ENCODE measurements at regions not wholly inside any gene's neighbourhood (a gene's known extent, or its start where the extent isn't known, plus 50 kb on each side); places are given as distances from the start of the nearest gene placed in this dataset.

GRCh38 chr15:87610366-87610765, 646.2 kb downstream of the NTRK3 start:
- Histone ChIP-seq H4K20me1 (ENCODE audit: insufficient read depth, low read length) (no peaks in the 10 kb centered on the region), H3K9me3 (ENCODE audit: insufficient read depth, low read length, severe bottlenecking) (no peaks in the 10 kb centered on the region), H3K27ac (ENCODE audit: low read length) (no peak overlapping the region), H3K27me3 (ENCODE audit: insufficient read depth, low read length, poor library complexity) (no peaks in the 10 kb centered on the region), H2AFZ (ENCODE audit: low read depth, low read length) (no peak overlapping the region), H3K9ac (ENCODE audit: low read depth, low read length) (no peak overlapping the region), H3K4me3 (ENCODE audit: low read depth in 1 of 2, low read length in 2 of 2) (no peak overlapping the region), H3K79me2 (ENCODE audit: insufficient read depth, low read length) (no peaks in the 10 kb centered on the region), H3K36me3 (ENCODE audit: insufficient read depth, low read length) (no peaks in the 10 kb centered on the region), H3K4me1 (ENCODE audit: insufficient read depth, low read length) (no peaks in the 10 kb centered on the region), H3K4me2 (ENCODE audit: insufficient read depth, low read length) (no peak overlapping the region)
- TF ChIP-seq EZH2 (IDR thresholded peaks at IDR 0.05; ENCODE audit: borderline replicate concordance, low read depth, low read length, severe bottlenecking) = no peak
- TF ChIP-seq CTCF (IDR thresholded peaks at IDR 0.05; ENCODE audit: borderline replicate concordance, extremely low read depth, low read length, poor library complexity, severe bottlenecking) = no peak
- DNase-seq (no peak), ATAC-seq (ENCODE audit: insufficient read depth, low read depth) (no peak)

DNA sequence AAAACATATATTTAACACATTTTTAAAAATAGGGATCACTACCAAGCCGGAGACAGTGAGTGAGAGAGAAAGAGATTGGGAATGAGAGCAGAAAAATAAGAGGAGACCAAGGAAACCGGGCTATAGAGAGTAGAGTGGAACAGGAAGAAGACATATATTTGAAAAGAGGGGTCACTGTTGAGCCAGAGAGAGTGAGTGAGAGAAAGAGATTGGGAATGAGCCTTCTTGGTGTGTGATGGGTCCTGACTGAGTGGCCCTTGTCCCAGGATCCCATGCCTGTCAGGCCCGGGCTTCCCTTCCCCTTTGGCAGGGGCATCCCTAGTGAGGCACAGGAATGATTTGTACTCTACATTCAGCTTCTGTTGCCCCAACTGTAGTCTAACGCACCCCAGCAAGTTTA, 646.6 kb downstream of the NTRK3 start:
- Histone ChIP-seq H3K36me3 (ENCODE audit: insufficient read depth, low read length) (no peaks in the 10 kb centered on the region), H3K9me3 (ENCODE audit: insufficient read depth, low read length, severe bottlenecking) (no peaks in the 10 kb centered on the region), H3K9ac (ENCODE audit: low read depth, low read length) (no peak overlapping the region), H4K20me1 (ENCODE audit: insufficient read depth, low read length) (no peaks in the 10 kb centered on the region), H3K27me3 (ENCODE audit: insufficient read depth, low read length, poor library complexity) (no peaks in the 10 kb centered on the region), H3K4me3 (ENCODE audit: low read depth in 1 of 2, low read length in 2 of 2) (no peak overlapping the region), H3K27ac (ENCODE audit: low read length) (no peak overlapping the region), H3K4me2 (ENCODE audit: insufficient read depth, low read length) (no peak overlapping the region), H2AFZ (ENCODE audit: low read depth, low read length) (no peak overlapping the region), H3K4me1 (ENCODE audit: insufficient read depth, low read length) (no peaks in the 10 kb centered on the region), H3K79me2 (ENCODE audit: insufficient read depth, low read length) (no peaks in the 10 kb centered on the region)
- ATAC-seq (ENCODE audit: insufficient read depth, low read depth) (no peak), DNase-seq (no peak)
- TF ChIP-seq CTCF (IDR thresholded peaks at IDR 0.05; ENCODE audit: borderline replicate concordance, extremely low read depth, low read length, poor library complexity, severe bottlenecking) (no peak), EZH2 (IDR thresholded peaks at IDR 0.05; ENCODE audit: borderline replicate concordance, low read depth, low read length, severe bottlenecking) (no peak)

DNA sequence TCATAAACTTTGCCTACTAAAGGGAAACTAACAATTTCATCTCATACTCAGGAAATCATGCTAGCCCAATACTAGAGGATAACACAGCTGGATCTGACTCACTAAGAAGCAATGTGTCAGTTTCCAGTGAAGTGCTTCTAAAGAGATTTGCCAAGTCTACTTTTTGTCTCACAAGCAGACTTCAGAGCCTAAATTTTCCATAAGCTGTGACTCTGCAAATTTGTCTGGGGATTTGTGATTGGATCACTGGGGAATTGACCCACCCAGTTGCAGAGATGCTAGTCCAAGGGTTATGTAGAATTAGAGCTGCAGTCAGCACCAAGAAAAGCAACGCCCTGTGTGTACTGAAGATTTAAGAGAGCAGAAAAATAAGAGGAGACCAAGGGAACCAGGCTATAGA, 647.1 kb downstream of the NTRK3 start:
- Histone ChIP-seq H3K36me3 (ENCODE audit: insufficient read depth, low read length) (no peaks in the 10 kb centered on the region), H2AFZ (ENCODE audit: low read depth, low read length) (no peak overlapping the region), H3K4me2 (ENCODE audit: insufficient read depth, low read length) (no peak overlapping the region), H3K9me3 (ENCODE audit: insufficient read depth, low read length, severe bottlenecking) (no peaks in the 10 kb centered on the region), H3K27ac (ENCODE audit: low read length) (no peak overlapping the region), H3K9ac (ENCODE audit: low read depth, low read length) (no peak overlapping the region), H3K27me3 (ENCODE audit: insufficient read depth, low read length, poor library complexity) (no peaks in the 10 kb centered on the region), H4K20me1 (ENCODE audit: insufficient read depth, low read length) (no peaks in the 10 kb centered on the region), H3K79me2 (ENCODE audit: insufficient read depth, low read length) (no peaks in the 10 kb centered on the region), H3K4me1 (ENCODE audit: insufficient read depth, low read length) (no peaks in the 10 kb centered on the region), H3K4me3 (ENCODE audit: low read depth in 1 of 2, low read length in 2 of 2) (no peak overlapping the region)
- DNase-seq (no peak), ATAC-seq (ENCODE audit: insufficient read depth, low read depth) (no peak)
- TF ChIP-seq CTCF (IDR thresholded peaks at IDR 0.05; ENCODE audit: borderline replicate concordance, extremely low read depth, low read length, poor library complexity, severe bottlenecking) (no peak), EZH2 (IDR thresholded peaks at IDR 0.05; ENCODE audit: borderline replicate concordance, low read depth, low read length, severe bottlenecking) (no peak)
